ENCODE measurements at regions not wholly inside any gene's neighbourhood (a gene's known extent, or its start where the extent isn't known, plus 50 kb on each side); places are given as distances from the start of the nearest gene placed in this dataset.

DNA sequence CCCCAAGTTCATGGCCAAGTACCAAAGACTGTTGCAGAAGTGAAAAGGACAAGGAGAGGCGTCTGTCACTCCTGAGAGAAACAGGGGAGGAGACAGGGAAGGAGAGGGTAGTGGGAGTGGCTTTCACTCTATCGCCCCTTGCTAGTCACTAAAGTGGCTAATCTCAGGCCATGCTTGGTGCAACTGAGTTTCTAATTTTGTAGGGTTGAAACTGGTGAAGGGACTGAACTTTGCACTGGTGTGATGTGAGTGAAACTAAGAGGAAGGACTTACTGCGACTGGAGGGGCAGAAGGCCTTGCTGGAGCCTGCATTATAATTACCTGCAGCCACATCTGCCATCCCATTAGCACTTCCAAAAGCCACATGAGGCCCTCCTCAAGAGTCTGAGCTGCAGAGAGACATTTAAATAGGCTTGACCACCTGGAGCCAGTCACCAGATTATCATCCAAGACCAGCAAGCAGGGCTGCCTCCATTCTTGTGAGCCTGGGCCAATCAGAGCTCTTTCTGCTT is 107.2 kb upstream of the EEPD1 start (continued):
- TF ChIP-seq ZNF302 (CRISPR knock-in tag; IDR thresholded peaks at IDR 0.05): no peak
- TF ChIP-seq, protein P1, sequence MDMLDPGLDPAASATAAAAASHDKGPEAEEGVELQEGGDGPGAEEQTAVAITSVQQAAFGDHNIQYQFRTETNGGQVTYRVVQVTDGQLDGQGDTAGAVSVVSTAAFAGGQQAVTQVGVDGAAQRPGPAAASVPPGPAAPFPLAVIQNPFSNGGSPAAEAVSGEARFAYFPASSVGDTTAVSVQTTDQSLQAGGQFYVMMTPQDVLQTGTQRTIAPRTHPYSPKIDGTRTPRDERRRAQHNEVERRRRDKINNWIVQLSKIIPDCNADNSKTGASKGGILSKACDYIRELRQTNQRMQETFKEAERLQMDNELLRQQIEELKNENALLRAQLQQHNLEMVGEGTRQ (IDR thresholded peaks at IDR 0.05): no peak
- TF ChIP-seq, protein P2, sequence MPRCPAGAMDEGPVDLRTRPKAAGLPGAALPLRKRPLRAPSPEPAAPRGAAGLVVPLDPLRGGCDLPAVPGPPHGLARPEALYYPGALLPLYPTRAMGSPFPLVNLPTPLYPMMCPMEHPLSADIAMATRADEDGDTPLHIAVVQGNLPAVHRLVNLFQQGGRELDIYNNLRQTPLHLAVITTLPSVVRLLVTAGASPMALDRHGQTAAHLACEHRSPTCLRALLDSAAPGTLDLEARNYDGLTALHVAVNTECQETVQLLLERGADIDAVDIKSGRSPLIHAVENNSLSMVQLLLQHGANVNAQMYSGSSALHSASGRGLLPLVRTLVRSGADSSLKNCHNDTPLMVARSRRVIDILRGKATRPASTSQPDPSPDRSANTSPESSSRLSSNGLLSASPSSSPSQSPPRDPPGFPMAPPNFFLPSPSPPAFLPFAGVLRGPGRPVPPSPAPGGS (IDR thresholded peaks at IDR 0.05): no peak
- TF ChIP-seq, protein P3, sequence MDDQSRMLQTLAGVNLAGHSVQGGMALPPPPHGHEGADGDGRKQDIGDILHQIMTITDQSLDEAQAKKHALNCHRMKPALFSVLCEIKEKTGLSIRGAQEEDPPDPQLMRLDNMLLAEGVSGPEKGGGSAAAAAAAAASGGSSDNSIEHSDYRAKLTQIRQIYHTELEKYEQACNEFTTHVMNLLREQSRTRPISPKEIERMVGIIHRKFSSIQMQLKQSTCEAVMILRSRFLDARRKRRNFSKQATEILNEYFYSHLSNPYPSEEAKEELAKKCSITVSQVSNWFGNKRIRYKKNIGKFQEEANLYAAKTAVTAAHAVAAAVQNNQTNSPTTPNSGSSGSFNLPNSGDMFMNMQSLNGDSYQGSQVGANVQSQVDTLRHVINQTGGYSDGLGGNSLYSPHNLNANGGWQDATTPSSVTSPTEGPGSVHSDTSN (IDR thresholded peaks at IDR 0.05): no peak
- TF ChIP-seq TFCP2L1 (CRISPR knock-in tag; IDR thresholded peaks at IDR 0.05): no peak
- no peak for TF ChIP-seq CHD4 (IDR thresholded peaks at IDR 0.05; ENCODE audit: borderline replicate concordance)
- TF ChIP-seq, protein P4, sequence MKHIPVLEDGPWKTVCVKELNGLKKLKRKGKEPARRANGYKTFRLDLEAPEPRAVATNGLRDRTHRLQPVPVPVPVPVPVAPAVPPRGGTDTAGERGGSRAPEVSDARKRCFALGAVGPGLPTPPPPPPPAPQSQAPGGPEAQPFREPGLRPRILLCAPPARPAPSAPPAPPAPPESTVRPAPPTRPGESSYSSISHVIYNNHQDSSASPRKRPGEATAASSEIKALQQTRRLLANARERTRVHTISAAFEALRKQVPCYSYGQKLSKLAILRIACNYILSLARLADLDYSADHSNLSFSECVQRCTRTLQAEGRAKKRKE (CRISPR knock-in tag; IDR thresholded peaks at IDR 0.05; ENCODE audit: low read depth): no peak

DNA sequence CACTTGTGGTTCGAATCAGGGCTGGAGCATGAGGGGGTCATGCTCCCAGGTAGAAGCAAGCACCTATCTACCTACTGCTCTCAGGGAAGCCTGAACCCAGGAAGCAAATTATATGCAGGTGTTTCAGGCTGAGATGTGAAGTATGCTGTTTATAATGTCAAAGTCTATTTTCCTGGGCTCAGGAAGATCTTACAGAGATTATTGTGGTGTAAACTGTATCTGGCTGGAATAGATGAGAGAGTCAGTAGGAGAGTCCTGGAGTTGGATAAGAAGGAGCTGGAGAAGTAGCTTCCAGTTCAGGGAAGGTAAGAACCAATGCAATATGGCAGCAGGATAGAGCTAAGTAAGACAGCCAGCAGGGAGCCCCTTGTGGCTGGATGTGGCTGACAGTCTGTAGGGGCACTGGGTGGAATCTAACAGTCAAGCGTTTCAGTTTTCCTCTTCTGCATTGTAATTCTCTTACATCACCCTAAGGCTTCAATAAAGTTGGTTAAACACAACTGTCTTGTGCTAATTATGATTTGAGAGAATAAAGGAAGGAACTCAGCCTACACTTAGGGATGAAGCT is 105.9 kb upstream of the EEPD1 start:
- Histone ChIP-seq H3K4me2 (no peak overlapping the region), H3K4me3 (no peak overlapping the region), H3K4me1 (peaks cover 10% of the 10 kb centered on the region; the same call in 2 of the 3 replicates), H3K9me3 (no peaks in the 10 kb centered on the region), H3K27ac (peak overlapping the region in 1 of 2 experiments; percentile 14; a peak in 1 of 6 replicates)
- 74% methylated on average over 2 of the region's 2 CpGs for WGBS (ENCODE audit: missing lambda C conversion rate)
- no peak for TF ChIP-seq HOXB13 (CRISPR knock-in tag; IDR thresholded peaks at IDR 0.05; ENCODE audit: low read depth)
- 0 out of 2 replicates have a peak, but pooled peaks have one; percentile 32 for TF ChIP-seq EHMT2 (IDR thresholded peaks at IDR 0.05; ENCODE audit: low read depth)
- ATAC-seq (peak; percentile 82 to 89; a peak in 4 of 6 replicates), DNase-seq (ENCODE audit: low read depth in 1 of 2, low spot score in 1 of 2) (peak in 1 of 2 experiments; percentile 27), FAIRE-seq (no peak)
- POLR2A ChIA-PET: no interaction called here
- CTCF ChIA-PET: interaction anchor here (0.5 to 2.7 kb wide), 4 partner anchors 16 to 245 kb away, joined by 3 to 11 read pairs (median 4); no protein-coding TSS in a partner anchor

DNA sequence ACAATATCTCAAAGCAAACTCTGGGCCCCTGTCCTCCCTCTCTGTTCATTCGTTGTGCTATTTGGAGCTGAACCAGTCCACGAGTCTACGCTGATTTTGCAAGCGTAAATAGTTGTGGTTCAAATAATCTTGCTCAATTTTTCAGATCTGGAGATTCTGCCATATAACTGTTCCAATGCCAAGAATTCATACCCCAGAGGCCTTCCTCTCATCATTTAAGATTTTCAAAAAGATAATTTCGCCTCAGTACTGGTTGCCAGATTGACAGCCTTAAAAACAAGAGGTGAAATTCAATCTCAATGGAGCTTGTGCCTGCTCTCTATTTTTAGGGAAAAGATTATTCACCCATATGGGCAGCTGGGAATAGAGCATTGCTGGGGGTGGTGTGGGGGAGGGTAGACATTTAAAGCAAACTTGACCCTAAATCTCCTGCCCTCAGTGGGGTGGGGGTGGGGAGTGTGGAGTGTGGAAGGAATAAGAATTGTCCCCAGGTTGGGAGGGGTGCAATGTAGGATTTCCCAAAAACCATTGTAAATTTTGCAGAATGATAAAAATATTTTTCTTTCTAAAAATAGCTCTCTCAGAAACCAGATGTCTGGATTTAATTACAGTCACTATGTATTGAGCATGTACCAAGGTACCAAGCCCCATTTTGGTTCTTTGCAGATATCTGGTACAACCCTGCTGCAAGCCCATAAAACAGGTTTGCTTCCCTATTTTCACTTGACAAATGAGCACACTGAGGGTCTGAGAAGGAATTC is 104.7 kb upstream of the EEPD1 start:
- Histone ChIP-seq H3K27ac (peak overlapping the region in 1 of 2 experiments; percentile 26; a peak in 1 of 6 replicates), H3K4me1 (peaks cover 10% of the 10 kb centered on the region; the same call in 2 of the 3 replicates), H3K4me2 (no peak overlapping the region), H3K9me3 (no peaks in the 10 kb centered on the region), H3K4me3 (no peak overlapping the region)
- CTCF ChIA-PET: interaction anchor here (1.0 to 2.7 kb wide), 6 partner anchors 8 to 271 kb away, joined by 4 to 11 read pairs (median 6); no protein-coding TSS in a partner anchor
- no peak for DNase-seq (ENCODE audit: low read depth in 1 of 2, low spot score in 1 of 2)
- POLR2A ChIA-PET: no interaction called here
- 80% methylated on average over 5 of the region's 5 CpGs for WGBS (ENCODE audit: missing lambda C conversion rate)
- ATAC-seq: peak in 1 of 2 experiments; percentile 25; a peak in 1 of 6 replicates
- no peak for FAIRE-seq
- TF ChIP-seq, protein P3 (IDR thresholded peaks at IDR 0.05): no peak
- no peak for TF ChIP-seq EHF (CRISPR knock-in tag; IDR thresholded peaks at IDR 0.05)
- no peak for TF ChIP-seq BHLHE40 (IDR thresholded peaks at IDR 0.05; ENCODE audit: low read depth, low read length)
- no peak for TF ChIP-seq HDAC2 (IDR thresholded peaks at IDR 0.05)
- no peak for TF ChIP-seq SMC3 (IDR thresholded peaks at IDR 0.05)
- no peak for TF ChIP-seq HOXA7 (CRISPR knock-in tag; IDR thresholded peaks at IDR 0.05)
- no peak for TF ChIP-seq CBX2 (IDR thresholded peaks at IDR 0.05; ENCODE audit: borderline replicate concordance, low read depth)
- TF ChIP-seq MAFK (IDR thresholded peaks at IDR 0.05; ENCODE audit: partially characterized antibody): no peak
- no peak for TF ChIP-seq ZFP36 (IDR thresholded peaks at IDR 0.05; ENCODE audit: borderline replicate concordance, partially characterized antibody)
- no peak for TF ChIP-seq ESRRA (IDR thresholded peaks at IDR 0.05; ENCODE audit: borderline replicate concordance, low read length)
- no peak for TF ChIP-seq EHMT2 (IDR thresholded peaks at IDR 0.05; ENCODE audit: low read depth)
- TF ChIP-seq SREBF2 (IDR thresholded peaks at IDR 0.05): no peak
- no peak for TF ChIP-seq NPAS2 (CRISPR knock-in tag; IDR thresholded peaks at IDR 0.05; ENCODE audit: borderline replicate concordance)
- TF ChIP-seq PHF8 (IDR thresholded peaks at IDR 0.05; ENCODE audit: borderline replicate concordance, low read depth): no peak
- no peak for TF ChIP-seq CBX8 (IDR thresholded peaks at IDR 0.05)
- TF ChIP-seq CHD4 (IDR thresholded peaks at IDR 0.05; ENCODE audit: borderline replicate concordance): no peak
- TF ChIP-seq, protein P5, sequence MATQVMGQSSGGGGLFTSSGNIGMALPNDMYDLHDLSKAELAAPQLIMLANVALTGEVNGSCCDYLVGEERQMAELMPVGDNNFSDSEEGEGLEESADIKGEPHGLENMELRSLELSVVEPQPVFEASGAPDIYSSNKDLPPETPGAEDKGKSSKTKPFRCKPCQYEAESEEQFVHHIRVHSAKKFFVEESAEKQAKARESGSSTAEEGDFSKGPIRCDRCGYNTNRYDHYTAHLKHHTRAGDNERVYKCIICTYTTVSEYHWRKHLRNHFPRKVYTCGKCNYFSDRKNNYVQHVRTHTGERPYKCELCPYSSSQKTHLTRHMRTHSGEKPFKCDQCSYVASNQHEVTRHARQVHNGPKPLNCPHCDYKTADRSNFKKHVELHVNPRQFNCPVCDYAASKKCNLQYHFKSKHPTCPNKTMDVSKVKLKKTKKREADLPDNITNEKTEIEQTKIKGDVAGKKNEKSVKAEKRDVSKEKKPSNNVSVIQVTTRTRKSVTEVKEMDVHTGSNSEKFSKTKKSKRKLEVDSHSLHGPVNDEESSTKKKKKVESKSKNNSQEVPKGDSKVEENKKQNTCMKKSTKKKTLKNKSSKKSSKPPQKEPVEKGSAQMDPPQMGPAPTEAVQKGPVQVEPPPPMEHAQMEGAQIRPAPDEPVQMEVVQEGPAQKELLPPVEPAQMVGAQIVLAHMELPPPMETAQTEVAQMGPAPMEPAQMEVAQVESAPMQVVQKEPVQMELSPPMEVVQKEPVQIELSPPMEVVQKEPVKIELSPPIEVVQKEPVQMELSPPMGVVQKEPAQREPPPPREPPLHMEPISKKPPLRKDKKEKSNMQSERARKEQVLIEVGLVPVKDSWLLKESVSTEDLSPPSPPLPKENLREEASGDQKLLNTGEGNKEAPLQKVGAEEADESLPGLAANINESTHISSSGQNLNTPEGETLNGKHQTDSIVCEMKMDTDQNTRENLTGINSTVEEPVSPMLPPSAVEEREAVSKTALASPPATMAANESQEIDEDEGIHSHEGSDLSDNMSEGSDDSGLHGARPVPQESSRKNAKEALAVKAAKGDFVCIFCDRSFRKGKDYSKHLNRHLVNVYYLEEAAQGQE (IDR thresholded peaks at IDR 0.05): no peak
